Suprapubic skin (tissue), 4 donors: ENCODE measurements at regions not wholly inside any gene's neighbourhood (a gene's known extent, or its start where the extent isn't known, plus 50 kb on each side); places are given as distances from the start of the nearest gene placed in this dataset.

Source experiments
- DNase-seq, 2 donors: peaks; one replicate each; pipeline ENCODE4 v3.0.0-alpha.2; 2019; ENCODE audit warnings: low spot score in 2 of 2
- H3K27ac ChIP-seq: fragments of 200-600 bp; sonication (generic); one replicate; pipeline ENCODE4 v1.5.1; 2019
- H3K27me3 ChIP-seq: fragments of 200-600 bp; sonication (generic); one replicate; pipeline ENCODE4 v1.5.1; 2019
- H3K36me3 ChIP-seq: fragments of 200-600 bp; sonication (generic); one replicate; pipeline ENCODE4 v1.5.1; 2019
- H3K4me1 ChIP-seq: fragments of 200-600 bp; sonication (generic); one replicate; pipeline ENCODE4 v1.5.1; 2019
- H3K4me3 ChIP-seq: fragments of 200-600 bp; sonication (generic); one replicate; pipeline ENCODE4 v1.5.1; 2019; ENCODE audit warnings: mild to moderate bottlenecking
- H3K9me3 ChIP-seq: fragments of 200-600 bp; sonication (generic); one replicate; pipeline ENCODE4 v1.5.1; 2019
- CTCF ChIP-seq, 2 donors: fragments of 200-600 bp in 1 of 2; fragments of 450-650 bp in 1 of 2; sonication (generic) in 1 of 2; IDR thresholded peaks; one replicate each; pipeline ENCODE4 v1.5.1; 2016 to 2019; ENCODE audit warnings: antibody characterized with exemption in 2 of 2, mild to moderate bottlenecking in 1 of 2, moderate library complexity in 1 of 2
- EP300 ChIP-seq: sonication (generic); formaldehyde crosslinking; IDR thresholded peaks from one replicate; pipeline ENCODE4 v1.6.1; 2017; ENCODE audit warnings: antibody characterized with exemption
- POLR2A ChIP-seq, 2 donors: fragments of 450-650 bp; IDR thresholded peaks; one replicate each; pipeline ENCODE4 v1.6.1; 2017; ENCODE audit warnings: antibody characterized with exemption in 2 of 2, mild to moderate bottlenecking in 2 of 2, moderate library complexity in 2 of 2
- POLR2AphosphoS5 ChIP-seq, 3 donors: sonication (generic); formaldehyde crosslinking; IDR thresholded peaks; one replicate each; pipeline ENCODE4 v1.6.1; 2017; ENCODE audit warnings: antibody characterized with exemption in 3 of 3
- WGBS: methylation state at CpG from one replicate; pipeline ENCODE4 v1.1.5; 2018; 5-methylcytosine and 5-hydroxymethylcytosine counted together

- Histone ChIP-seq H3K4me3 (no peak overlapping the region), H3K27me3 (peaks cover 13% of the 10 kb centered on the region), H3K27ac (no peak overlapping the region), H3K9me3 (no peaks in the 10 kb centered on the region), H3K4me1 (no peaks in the 10 kb centered on the region), H3K36me3 (no peaks in the 10 kb centered on the region)
- WGBS: 47% methylated on average over 5 of the region's 5 CpGs
- no peak for TF ChIP-seq CTCF (IDR thresholded peaks at IDR 0.05)
- TF ChIP-seq EP300: no peak
- TF ChIP-seq POLR2AphosphoS5 (IDR thresholded peaks at IDR 0.05): no peak
- no peak for TF ChIP-seq POLR2A (IDR thresholded peaks at IDR 0.05)
- no peak for DNase-seq
Observed at GRCh38 chr1:58031416-58031815, 515.1 kb downstream of the OMA1 start.

- TF ChIP-seq POLR2A (IDR thresholded peaks at IDR 0.05) (no peak), POLR2AphosphoS5 (IDR thresholded peaks at IDR 0.05) (no peak)
- H3K27ac ChIP-seq: no peak overlapping the region
- DNase-seq: no peak
- no peak overlapping the region for H3K4me3 ChIP-seq
- peaks cover 13% of the 10 kb centered on the region for H3K27me3 ChIP-seq
- H3K4me1 ChIP-seq: no peaks in the 10 kb centered on the region
- H3K36me3 ChIP-seq: no peaks in the 10 kb centered on the region
- WGBS: 58% methylated on average over 3 of the region's 3 CpGs
- H3K9me3 ChIP-seq: no peaks in the 10 kb centered on the region
Observed at GRCh38 chr1:58030456-58030855, 516.1 kb downstream of the OMA1 start.

- no peak for DNase-seq
- TF ChIP-seq CTCF (IDR thresholded peaks at IDR 0.05) (no peak), POLR2AphosphoS5 (IDR thresholded peaks at IDR 0.05) (no peak), POLR2A (IDR thresholded peaks at IDR 0.05) (no peak), EP300 (no peak)
- no peak overlapping the region for H3K4me3 ChIP-seq
- no peaks in the 10 kb centered on the region for H3K4me1 ChIP-seq
- H3K36me3 ChIP-seq: no peaks in the 10 kb centered on the region
- H3K27me3 ChIP-seq: no peaks in the 10 kb centered on the region
- no peak overlapping the region for H3K27ac ChIP-seq
- H3K9me3 ChIP-seq: no peaks in the 10 kb centered on the region
- 94% methylated on average over 3 of the region's 3 CpGs for WGBS
Observed at GRCh38 chr1:58017641-58018040, 528.9 kb downstream of the OMA1 start.

GRCh38 chr1:58013237-58013636 is 533.3 kb downstream of the OMA1 start:
- H3K9me3 ChIP-seq: no peaks in the 10 kb centered on the region
- H3K36me3 ChIP-seq: no peaks in the 10 kb centered on the region
- H3K4me3 ChIP-seq: no peak overlapping the region
- WGBS: 67% methylated on average over 3 of the region's 3 CpGs
- H3K4me1 ChIP-seq: no peaks in the 10 kb centered on the region
- no peak for DNase-seq
- H3K27ac ChIP-seq: no peak overlapping the region
- no peaks in the 10 kb centered on the region for H3K27me3 ChIP-seq
- no peak for TF ChIP-seq CTCF (IDR thresholded peaks at IDR 0.05)
- no peak for TF ChIP-seq EP300
- no peak for TF ChIP-seq POLR2AphosphoS5 (IDR thresholded peaks at IDR 0.05)
- no peak for TF ChIP-seq POLR2A (IDR thresholded peaks at IDR 0.05)

- no peak for TF ChIP-seq POLR2A (IDR thresholded peaks at IDR 0.05)
- no peak for TF ChIP-seq CTCF (IDR thresholded peaks at IDR 0.05)
- Histone ChIP-seq H3K9me3 (no peaks in the 10 kb centered on the region), H3K4me3 (no peak overlapping the region), H3K27ac (no peak overlapping the region), H3K36me3 (no peaks in the 10 kb centered on the region), H3K4me1 (no peaks in the 10 kb centered on the region), H3K27me3 (no peaks in the 10 kb centered on the region)
- 89% methylated on average over 1 of the region's 1 CpG for WGBS
- no peak for DNase-seq
Observed at GRCh38 chr1:58011978-58012377, 534.5 kb downstream of the OMA1 start.

- H3K27me3 ChIP-seq: no peaks in the 10 kb centered on the region
- H3K36me3 ChIP-seq: no peaks in the 10 kb centered on the region
- H3K27ac ChIP-seq: no peak overlapping the region
- DNase-seq: no peak
- TF ChIP-seq CTCF (IDR thresholded peaks at IDR 0.05) (no peak), POLR2A (IDR thresholded peaks at IDR 0.05) (no peak), POLR2AphosphoS5 (IDR thresholded peaks at IDR 0.05) (no peak), EP300 (no peak)
- 51% methylated on average over 4 of the region's 4 CpGs for WGBS
- no peaks in the 10 kb centered on the region for H3K9me3 ChIP-seq
- H3K4me1 ChIP-seq: no peaks in the 10 kb centered on the region
- no peak overlapping the region for H3K4me3 ChIP-seq
Observed at GRCh38 chr1:58006421-58007046, 540.0 kb downstream of the OMA1 start.
